Dermis microvascular lymphatic vessel endothelial cell (primary cell): ENCODE measurements at regions not wholly inside any gene's neighbourhood (a gene's known extent, or its start where the extent isn't known, plus 50 kb on each side); places are given as distances from the start of the nearest gene placed in this dataset.
"Not testable (repeated sequence)": the region's sequence is repeated elsewhere in the genome, so short reads cannot be mapped to it uniquely, and the experiment has no call there.

Source experiments
- DNase-seq, 2 donors: peaks; one replicate each; pipeline versions ENCODE4 v3.0.0 to v3.0.0-alpha.2; 2010; ENCODE audit warnings: low read depth in 2 of 2

DNA sequence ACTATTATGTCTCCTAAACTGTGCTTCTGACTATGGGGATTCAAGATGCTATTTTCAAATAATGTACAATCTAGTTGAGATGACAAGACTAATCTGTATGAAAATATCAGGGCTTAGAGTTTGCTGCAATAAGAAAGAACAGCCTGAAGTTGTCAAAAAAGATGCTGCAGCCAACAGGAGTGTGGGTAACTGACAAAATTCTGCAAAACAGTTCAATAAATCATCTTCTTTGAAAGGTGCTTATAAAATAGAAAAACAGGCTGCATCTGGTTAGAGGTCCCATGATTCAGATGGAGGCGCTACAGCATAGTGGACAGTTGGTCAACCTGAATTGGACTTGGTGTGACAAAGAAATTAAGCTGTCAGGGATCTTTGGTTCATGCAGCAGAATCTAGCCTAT, 511.0 kb downstream of the XPNPEP1 start:
- no peak for DNase-seq

DNA sequence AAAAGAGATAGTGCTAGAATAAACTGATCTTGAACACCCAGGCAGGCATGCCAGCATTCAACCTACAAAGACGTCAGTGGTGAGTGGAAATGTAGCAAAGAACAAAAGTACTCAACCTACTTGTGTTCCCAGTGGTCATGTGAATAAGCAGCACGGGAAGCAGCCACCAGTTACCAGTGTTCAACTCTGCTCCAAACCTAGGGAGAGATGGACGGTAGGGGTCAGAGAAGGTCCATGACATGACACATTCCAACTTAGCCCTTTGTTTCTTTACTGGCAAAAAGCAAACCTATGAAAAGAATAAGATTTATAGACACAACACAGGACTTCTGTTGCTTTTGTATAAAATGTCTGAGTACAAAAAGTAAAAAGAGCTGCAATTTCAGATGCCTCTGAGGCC, 511.4 kb downstream of the XPNPEP1 start:
- DNase-seq, result no peak

DNA sequence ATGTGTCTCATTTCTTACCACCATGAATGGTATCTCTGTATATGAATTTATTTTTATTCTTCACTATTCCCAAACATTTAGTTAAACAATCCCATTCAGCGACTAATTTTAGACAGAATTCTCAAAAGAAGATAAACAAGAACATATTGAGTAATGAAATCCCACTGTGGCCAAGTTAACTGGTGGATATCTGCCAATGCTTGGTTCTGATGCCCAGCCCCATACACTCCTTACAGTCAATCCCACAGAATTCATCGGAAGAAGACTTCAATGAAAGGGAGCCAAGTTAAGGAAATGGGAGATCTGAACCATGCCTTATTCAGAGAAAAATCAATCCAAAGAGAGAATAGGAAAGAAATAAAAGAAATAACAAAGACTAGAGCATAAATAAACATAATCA, 518.0 kb downstream of the XPNPEP1 start:
- DNase-seq, result no peak

DNA sequence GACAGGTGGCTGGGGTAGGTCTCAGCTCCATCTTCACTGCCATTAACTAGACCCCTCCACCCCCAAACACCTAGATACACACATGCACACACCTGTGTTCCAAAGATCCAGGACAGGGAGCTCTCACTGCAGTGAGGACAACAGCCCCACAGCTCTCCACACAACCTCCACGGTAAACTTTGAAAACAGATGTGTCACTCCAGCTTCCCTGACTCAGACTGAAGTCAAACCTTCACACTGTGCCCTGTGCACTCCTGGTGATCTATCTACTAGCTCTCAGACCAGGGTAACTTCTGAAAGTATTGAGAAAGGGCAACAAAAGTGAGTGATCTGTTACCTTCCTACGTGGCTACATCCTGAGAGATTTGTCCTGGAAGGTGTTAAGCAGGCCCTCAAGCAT, 519.8 kb downstream of the XPNPEP1 start:
- DNase-seq, result no peak

DNA sequence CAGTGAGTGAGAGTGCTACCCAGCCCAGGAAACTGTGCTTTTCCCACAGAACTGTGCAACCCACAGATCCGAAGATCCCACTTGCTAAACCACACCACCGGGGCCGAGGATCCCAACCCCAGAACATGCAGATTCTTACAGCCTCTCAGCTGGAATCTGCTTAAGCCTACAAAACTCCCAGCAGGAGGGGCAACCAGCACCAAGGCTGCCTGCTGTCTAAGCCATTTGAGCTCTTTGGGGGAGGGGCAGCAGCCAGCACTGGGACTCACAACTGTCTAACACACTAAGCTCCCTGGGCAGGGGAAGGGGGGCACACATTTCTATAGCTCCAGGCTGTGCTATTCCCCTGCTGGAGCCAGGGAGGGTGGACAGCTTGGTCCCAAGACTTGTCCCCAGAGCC, 529.9 kb downstream of the XPNPEP1 start:
- no peak for DNase-seq

DNA sequence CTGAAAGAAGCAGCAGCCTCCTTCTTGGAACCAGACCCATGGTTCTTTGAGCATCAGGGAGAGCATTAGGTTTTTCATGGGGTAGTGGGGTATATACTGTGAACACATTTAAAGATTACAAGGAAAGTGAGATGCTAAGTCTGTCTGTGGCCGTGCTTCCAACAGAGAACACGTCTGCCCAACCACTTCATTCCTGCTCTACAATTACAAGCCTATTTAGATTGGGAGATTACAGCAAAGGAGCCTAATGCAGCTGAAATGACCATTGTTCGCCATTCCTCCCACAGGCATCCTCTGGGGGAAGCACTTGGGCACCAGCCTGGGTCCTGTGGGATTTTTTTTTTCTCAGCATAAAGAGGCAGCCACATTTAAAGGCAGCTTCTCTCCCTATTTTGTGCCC, 536.4 kb downstream of the XPNPEP1 start:
- DNase-seq, result no peak

DNA sequence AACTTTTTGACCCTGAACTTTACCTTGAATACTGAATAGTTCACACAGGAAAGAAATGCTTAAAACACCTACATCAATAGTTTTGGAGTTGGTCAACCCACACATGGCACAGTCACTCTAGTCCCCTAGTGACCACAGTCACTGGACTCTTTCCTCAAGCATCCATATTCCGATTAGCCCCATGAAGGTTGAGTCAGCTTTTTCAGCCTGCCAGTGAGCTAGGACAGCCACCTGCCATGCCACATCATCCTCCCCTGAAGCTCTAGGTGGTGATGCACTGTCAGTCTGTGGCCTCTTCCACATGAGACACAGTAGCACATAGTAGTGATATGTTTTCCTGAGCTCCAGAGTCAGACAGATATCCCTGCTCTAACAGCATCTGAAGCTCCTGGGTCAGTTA, 537.2 kb downstream of the XPNPEP1 start:
- DNase-seq, result no peak

DNA sequence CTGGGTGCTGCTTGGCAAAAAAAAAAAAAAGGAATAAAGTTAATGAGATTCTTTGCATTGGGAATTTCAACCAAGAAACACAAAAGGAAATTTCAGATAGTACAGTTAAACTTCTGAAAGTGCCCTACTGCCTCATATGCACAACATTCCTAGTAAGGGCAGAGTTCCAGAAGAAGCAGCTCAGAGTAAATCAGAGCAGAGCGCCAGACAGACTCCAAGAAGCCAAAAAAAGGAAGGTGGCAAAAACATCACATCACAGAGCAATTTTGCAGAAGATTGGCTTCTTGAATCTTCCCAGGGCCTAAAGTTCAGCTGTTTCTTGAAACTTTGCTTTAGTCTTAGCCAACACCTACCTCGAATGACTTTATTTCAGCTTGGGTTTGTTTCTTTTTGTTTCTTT, 544.1 kb downstream of the XPNPEP1 start:
- DNase-seq, result no peak

DNA sequence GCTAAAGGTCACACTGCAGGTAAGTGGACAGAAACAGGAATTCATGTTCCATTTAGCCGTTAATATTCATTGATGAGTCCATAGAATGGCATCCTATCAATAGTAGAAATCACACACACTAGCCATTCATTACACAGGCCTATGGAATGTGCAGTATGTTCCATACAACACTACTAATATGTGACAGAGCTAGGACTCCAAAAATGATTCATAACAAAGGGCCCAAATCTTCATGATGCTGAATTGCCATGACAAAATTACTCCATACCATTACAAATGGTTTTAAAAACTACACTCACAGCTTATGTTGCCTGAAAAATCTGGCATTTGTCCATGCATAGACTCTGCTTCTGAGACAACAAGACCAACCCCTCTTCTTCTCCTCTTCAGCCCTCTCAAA, 549.1 kb downstream of the XPNPEP1 start:
- no peak for DNase-seq

DNA sequence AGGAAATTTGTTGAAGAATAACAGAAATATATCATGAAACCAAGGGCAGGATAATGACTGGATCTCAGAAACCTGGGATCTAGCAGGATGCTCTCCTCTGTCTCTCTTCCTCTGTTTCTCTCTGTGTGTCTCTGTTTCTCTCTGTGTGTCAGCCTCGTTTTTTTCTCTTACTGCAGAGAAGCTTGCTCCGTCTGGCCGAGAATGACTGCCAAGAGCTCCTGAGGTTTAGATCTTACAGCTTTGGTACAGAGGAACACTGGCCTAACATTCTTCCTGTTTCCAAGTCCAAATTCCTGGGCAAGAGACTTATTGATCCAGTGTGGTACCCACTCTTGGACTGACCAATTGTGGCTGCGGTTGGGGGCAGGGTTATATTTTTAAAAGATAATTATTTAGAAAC, 564.0 kb downstream of the XPNPEP1 start:
- no peak for DNase-seq

DNA sequence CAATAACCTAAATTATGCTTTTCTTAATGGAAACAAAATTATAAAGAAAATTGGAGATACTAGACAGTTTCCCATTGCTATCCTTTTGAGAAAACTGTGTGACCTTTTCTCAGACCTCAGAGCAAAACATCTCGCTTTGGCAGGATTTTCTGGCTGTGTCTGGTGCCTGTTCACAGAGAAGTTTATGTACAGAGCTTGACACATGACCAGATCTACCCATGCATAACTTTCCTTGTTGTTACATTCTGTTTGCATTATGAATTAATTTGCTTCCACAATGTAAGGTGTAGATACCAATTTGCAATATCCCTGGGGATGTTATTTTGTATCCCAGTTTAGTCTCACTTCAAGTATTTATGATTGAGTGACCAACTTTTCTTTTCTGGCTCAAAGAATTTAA, 565.0 kb downstream of the XPNPEP1 start:
- DNase-seq, result no peak

DNA sequence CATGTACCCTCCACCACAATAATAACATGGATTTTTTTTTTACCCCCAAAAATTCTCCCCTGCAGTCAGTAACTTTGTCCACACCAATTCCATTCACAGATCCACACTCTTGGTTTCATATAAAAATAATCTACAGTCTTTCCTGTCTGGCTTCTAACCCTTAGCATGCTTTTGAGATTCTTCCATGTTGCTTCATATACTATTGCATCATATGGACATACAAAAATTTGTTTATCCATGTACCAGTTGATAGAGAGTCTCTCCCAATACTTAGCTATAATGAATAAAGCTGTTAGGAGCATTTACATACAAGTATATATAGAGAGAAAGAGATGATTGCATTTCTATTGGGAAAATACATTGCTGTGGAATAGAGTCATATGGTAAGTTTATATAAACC, 575.0 kb downstream of the XPNPEP1 start:
- DNase-seq, result no peak

DNA sequence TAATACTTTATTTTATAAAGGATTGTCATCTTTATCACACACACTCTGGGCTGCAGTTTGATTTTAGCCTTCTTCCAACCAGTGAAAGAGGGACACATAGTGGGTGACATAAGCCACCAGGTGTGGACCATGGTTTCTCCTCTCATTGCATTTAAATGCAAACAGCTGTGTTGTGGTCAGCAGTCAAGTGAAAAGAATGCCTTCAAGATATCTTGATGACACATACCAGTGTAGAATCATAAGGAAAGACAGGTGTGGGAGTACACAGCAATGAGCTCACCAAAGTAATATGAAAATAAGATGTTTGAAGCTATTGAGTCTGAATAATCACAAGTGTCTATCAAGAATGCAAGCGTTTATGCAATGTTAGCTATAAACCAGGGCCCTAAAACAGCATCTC, 580.0 kb downstream of the XPNPEP1 start:
- no peak for DNase-seq

DNA sequence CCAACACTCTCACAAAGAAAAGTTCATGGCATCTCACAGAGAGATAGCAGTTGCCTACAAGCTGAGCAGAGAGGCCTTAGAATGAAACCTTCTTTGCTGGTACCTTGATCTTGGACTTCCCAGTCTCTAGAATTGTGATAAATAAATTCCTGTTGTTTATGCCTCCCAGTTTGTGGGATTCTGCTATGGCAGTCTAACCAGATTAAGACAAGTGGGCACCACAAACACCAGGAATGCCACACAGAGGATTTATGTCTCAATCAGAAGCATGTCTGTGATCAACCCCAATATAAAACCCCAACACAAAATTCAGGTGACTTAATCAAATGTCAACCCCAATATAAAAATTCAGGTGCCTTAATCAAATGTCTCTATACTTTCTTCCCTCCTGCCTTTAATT, 581.3 kb downstream of the XPNPEP1 start:
- no peak for DNase-seq

DNA sequence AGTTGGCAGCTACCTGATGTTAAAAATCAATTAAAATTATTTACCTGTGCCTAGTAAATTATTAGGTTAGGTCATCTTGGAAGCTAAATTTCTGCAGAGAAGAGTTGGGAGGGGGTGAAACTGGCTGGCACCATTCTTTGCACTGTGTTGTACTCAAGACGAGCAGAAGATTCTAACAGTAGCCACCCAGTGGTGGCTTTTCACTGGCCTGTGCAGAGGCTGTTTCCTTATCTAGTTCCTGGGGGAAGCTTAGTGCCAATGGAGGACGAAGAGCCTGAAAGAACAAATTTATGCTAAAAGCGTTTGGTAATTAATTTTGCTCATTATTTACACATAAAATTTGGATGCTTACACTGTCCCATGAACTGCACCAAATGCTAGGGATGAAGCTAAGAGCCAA, 595.3 kb downstream of the XPNPEP1 start:
- DNase-seq, result no peak

DNA sequence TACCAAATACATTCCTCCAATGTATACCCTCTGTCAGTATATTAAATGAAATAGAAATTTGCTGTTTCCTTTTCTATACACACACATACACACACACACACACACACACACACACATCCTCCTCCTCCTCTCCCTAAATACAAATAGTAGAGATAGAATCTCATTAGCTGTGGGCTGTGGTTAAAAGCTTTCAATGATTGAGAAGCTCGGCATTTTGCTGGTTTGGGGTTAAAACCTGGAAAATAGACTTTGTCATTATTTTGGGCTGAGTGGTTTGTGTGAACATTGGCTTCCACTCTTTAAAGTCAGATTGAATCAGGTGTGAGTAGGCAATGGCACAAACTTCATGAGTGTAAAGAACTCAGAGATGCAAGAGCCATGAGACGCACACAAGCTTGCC, 596.0 kb downstream of the XPNPEP1 start:
- DNase-seq, result no peak

DNA sequence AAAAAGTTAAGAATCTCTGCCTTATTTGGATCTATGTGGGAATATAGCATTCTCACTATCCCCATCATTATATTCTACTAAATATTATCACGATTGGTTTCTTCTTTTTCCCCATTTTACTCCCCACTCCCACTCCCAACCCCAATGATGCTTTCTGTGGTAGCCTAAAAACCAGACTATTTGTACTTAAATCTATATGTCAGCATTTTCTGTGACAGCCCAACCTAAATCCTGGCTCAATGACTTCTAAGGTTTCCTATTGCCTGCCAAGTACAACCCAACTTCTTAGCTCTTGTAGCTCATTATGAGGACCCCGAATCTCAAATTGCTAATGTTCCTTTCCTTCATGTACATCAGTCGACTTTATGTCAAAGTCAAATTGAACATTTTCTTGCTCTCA, 598.6 kb downstream of the XPNPEP1 start:
- DNase-seq, result no peak

DNA sequence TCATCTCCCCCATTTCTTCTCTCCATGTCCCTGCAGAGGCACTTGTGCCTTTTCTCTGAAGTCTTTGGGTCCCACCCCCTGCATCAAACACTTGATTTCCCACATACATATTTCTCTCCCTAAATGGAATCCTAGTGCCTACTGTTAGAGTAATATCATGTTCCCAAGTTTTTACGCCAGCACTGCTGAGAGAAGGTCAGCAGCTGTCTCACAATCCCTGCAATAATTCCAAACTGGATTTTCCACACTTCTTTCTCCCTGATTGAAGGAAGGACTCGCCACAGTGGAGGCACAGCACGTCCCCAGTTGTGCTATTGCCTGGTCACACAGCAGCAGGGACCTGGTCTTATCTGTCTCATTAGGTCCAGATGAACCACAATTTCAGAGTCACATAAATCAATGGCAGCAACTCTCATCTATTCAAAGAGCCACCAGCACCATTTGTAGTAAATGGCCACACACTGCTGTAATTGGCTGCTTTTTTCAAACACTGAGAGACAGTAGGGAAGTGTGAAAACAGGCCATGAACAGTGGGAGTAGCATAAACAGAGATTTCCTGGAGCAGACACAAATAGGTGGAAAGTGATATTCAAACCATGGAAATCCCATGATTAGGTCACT, 605.5 kb downstream of the XPNPEP1 start:
- DNase-seq, result no peak

DNA sequence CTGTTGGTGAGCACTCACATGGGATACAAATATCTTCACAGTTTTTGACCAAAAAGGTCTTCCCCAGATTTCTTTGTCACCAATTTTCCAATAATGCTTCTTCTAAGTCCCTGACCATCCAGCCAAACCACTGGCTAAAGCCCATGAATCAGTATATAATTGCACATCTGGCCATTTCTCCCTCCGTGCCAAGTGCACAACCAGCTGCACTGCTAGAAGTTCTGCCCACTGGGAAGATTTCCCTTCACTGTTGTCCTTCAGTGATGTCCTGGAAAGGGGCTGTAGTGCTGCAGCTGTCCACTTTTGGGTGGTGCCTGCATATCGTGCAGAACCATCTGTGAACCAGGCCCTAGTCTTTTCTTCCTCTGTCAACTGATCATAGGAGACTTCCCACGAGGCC, 609.3 kb downstream of the XPNPEP1 start:
- not testable (repeated sequence) for DNase-seq

DNA sequence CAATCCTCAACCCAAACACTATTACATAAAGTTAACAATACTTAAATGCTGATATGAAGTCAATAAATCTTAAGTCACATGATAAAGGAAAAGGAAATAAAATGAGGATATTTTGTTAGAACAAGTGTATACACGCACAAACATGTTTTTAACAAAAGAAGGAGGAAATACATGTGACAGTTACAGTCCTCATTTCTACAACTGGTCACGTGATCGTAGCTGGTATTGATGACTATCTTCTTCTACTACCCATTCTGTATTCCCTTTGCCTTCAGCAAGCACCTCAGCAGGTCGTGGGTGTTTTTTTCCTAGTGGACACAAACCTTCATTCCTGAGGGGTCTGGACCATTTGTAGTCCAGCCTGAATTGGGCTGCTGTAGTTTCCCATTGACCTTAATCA, 610.8 kb downstream of the XPNPEP1 start:
- not testable (repeated sequence) for DNase-seq

DNA sequence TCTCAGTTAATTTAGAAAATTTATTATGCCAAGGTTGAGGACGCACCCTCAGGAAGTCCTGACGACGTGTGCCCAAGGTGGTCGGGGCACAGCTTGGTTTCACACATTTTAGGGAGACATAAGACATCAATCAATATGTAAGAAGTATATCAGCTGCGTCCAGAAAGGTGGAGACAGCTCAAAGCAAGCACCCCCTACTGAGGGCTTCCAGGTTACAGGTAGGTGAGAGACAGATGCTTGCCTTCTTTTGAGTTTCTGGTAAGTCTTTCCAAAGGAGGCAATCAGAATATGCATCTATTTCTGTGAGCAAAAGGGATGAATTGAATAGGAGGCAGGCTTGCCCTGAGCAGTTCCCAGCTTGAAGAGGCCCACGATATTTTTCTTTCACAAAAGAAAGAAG, 614.3 kb downstream of the XPNPEP1 start:
- no peak for DNase-seq

DNA sequence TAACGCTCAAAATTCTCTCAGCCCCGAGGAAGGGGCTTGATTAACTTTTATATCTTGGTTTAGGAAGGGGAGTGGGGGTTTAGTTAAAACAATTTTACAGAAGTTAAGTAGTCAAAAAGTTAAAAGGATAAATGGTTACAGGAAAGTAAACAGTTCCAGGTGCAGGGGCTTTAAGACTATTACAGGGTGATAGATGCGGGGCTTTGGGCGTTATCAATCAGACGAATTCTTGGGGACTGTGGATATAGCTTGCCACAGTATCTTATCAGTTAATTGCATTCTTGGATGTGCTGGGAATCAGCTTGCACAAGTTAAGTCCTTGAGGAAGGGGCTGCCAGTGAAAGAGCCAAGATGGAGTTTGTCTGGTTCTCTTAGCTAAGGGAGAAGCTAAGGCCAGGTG, 616.2 kb downstream of the XPNPEP1 start:
- not testable (repeated sequence) for DNase-seq

DNA sequence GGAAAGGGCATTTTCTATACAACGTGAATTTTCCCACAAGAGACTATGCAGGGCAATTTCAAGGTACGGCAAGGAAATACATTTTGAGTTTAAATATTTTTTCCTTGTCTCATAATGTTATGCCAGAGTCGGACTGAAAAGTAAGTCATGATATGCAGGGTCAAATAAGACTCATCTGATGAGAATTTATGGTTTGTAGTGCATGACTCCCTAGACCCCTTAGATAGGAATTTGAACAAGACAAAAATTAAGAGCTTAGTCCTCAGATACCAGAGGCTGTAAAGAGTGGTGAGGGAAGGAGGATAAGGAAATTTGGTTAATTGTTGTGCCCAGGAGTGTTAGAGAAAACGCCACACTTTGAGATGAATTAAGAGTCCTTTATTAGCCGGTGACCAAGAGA, 616.6 kb downstream of the XPNPEP1 start:
- DNase-seq, result no peak

DNA sequence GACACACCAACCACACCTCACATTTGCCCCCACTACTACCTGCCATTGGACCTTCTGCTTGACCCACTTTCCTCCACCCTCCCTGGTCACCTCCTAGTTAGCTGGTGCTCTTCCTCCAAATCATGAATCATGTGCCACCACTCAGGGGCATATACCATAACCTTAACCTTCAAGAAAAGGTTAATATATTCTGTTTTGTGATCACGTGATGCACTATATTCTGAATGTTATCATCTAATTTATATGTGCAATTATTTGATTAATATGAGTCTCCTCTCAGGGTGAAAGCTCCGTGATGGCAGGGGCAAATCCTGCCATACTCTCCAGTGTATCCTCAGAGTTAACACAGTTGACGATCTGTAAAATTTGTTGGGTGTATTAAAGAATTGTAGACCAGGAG, 635.5 kb downstream of the XPNPEP1 start:
- DNase-seq, result no peak
